G401 (cell line): ENCODE measurements at regions not wholly inside any gene's neighbourhood (a gene's known extent, or its start where the extent isn't known, plus 50 kb on each side); places are given as distances from the start of the nearest gene placed in this dataset.
"Not testable (repeated sequence)": the region's sequence is repeated elsewhere in the genome, so short reads cannot be mapped to it uniquely, and the experiment has no call there.

ENCODE experiments used
- DNase-seq: peaks from one replicate; pipeline ENCODE4 v3.0.0-alpha.2; 2015; ENCODE audit warnings: low spot score
- in situ Hi-C: cut with HindIII; loops from 2 replicates; pipeline ENCODE4 v1.10.0; 2016; ENCODE audit warnings: low sequenced_read_pairs, mixed read lengths

DNA sequence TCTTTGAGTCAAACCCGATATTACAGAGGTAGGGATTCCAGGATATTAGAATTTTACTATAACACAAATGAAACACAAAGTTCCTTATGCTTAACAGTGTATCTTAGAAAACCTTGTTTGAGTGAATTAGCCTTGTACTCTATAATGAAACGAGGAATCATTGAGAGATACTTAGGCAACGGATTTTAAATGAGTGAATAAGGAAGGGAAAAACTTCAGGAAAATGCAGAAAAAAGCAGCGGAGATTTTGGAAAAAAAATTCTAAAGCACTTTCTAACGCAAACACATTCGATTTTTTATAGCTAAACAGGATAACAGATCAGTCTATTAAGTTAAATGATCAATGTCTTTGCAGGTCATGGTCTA, 137.3 kb downstream of the HFE start:
- no peak for DNase-seq
- in situ Hi-C loops, result no loop called here

DNA sequence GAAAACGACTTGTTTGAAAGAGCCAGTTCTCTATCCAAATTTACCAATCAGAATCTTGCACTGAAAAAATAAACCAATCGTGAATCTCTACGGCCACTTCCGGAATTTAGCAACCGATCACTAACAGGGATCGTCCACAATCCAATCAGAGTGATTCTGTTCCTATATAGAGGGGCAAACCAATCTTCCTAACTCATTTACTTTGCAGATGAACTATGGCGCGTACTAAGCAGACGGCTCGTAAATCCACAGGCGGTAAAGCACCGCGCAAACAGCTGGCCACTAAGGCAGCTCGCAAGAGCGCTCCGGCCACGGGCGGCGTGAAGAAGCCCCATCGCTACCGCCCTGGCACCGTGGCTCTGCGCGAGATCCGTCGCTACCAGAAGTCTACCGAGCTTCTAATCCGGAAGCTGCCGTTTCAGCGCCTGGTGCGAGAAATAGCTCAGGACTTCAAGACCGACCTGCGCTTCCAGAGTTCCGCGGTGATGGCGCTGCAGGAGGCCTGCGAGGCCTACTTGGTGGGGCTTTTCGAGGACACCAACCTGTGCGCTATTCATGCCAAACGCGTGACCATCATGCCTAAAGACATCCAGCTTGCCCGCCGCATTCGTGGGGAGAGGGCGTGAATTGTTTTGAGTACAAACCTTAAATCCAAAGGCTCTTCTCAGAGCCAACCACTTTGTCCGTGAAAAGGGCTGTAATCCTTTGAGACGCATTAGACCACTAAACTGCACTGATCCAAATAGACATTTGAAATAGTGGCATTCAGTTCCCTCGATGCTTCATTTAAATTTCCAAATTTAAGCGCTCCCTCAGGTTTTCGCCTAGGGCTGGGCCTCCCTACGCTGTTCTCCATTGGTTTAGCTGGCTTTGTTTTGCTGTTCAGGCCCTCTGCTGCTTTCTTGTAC, 138.0 kb downstream of the HFE start:
- in situ Hi-C loops, result no loop called here
- peak; percentile 92 for DNase-seq

DNA sequence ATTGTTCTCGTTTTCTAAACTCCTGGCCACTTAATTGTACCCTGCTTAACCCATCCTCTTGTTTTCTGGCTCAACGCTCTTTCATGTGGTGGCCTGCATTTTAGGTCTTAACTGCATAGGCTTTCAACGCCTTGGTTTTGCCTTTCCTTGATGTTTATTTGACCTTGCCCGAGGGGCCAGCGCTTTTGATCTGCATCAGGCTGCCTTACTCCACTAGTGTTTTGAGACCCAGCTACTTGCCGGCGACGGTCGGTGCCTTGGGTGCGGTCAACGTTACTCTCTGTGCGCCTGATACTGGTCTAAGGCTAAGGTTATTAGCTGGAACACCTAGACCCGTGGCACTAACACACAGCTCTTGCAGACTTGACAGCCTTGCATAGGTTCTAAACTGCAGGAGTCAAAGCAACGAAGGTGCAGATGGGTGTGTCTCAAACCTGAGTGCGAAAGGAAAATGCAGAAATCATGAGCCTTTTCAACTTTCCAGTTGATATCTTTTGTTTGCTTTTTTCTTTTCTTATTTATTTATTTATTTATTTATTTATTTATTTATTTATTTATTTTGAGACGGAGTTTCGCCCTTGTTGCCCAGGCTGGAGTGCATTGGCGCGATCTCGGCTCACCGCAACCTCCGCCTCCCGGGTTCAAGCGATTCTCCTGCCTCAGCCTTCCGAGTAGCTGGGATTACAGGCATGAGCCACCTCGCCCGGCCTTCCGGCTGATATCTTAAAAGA, 138.8 kb downstream of the HFE start:
- in situ Hi-C loops, result no loop called here
- no peak for DNase-seq

DNA sequence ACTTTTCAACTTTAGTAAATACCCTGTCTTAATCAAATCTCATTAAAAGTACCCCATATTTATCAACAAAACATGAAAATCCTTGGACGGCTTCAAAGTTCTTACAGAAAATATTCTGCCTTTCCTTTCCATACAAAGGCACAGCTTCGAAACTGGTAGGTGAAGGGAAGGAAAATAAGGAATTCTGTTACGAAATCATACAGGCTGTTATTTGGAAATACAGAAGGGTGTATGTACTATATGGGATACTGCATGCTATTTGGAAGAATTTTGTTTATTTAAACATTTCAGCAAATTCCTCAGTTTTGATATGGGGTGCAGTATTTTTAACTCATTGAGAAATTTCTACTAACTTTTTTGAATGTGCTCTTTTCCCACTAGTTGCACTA, 138.4 kb upstream of the BTN3A2 start:
- no peak for DNase-seq
- in situ Hi-C loops, result no loop called here

DNA sequence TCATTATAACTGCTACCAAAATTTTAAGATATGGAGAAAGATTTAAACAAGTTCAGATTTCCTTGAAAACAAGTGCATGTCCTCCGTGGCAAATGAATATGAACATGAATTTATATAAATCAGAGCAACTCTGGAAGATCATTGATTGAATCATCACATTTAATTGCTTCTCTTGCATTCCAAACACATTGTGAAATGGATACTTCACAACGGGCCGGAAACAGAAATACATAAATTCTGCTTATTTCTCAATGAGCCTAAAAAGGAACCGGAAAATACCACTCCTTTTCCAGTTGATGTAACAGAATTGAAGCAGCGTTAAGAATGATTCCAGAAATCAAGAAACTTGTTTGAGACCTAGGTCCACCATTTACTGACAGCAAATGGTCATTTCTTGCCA, 134.6 kb upstream of the BTN3A2 start:
- DNase-seq, result no peak
- in situ Hi-C loops, result no loop called here

DNA sequence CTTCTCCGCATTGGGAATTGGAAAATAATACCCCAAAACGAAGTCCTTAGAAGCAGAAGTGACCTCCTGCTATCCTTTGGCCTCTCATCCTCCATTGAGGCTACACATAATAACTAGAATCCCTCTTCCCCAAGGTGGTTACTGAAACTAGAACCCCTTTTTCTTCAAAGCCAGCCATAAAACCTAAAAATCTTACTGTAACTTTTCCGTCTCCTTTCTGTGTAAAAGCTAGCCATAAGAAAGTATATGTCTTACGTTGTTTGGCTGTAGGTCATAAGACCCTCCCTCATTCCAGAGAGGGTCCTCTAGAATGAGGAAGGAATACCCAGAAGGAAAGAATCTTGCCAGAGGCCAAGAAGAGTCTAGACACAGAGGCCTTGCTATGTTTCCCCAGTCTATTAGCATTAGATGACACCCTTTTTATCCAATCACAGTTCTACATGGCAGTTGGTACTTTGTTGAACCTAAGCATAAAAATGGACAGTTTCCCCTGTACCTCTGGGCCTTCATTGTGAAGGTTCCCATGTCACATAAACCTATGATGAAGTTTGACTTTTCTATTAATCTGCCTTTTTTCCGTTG, 133.9 kb upstream of the BTN3A2 start:
- no peak for DNase-seq
- in situ Hi-C loops, result no loop called here

DNA sequence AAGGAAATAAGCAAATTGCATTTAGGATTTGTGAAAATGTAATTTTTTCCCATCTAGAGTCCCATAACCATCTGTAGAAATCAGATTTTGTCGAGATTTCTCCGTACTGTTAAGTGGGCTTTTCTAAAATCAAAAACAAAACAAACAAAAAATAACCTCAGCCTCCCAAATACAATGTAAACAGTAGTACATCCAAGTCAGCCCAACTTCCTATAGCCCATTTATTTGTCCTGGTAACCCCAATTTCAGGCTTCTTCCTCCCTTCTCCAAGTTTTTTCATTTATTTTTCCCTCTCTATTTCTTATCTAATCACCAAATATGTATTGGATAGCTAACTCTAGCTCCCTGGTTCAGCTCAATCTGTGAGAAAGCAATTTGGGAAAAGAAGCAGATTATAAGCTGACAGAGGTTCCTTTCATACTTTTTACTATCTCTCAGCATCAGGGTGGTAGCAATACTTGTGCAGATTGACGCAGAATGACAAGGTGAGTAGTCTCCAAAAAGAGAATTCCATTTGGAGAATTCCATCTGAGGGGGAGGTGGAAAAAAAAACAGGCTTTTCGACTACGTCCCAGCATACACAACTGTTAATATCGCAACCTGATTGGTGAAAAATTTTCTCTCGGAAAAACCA, 132.6 kb upstream of the BTN3A2 start:
- no peak for DNase-seq
- in situ Hi-C loops, result no loop called here

DNA sequence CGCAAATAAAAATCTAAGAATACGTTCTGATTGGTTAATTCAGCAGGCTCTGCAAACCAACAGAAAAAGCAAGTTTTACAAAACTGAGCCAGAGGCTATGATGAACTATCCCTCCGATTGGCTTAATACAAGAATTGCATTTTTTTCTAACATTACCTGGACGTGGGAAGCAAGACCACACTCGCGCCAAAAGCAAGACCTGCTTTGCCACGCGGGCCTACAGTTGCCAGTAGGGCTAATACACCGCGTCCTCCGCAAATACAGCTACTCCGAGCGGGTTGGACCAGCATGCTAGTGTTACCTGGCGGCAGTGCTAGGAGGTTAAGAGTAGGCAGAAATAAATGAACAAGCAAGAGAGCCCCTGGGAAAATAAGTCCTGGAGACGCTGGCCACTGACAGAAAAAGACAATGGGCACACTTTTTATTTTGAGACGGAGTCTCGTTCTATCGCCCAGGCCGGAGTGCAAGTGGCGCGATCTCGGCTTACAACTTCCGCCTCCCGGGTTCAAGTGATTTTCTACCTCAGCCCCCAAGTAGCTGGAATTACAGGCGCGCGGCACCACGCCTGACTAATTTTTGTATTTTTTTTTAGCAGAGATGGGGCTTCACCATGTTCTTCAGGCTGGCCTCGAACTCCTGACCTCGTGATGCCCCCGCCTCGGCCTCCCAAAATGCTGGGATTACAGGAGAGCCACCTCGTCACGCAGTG, 131.9 kb upstream of the BTN3A2 start:
- DNase-seq, result peak; percentile 76
- in situ Hi-C loops, result no loop called here

DNA sequence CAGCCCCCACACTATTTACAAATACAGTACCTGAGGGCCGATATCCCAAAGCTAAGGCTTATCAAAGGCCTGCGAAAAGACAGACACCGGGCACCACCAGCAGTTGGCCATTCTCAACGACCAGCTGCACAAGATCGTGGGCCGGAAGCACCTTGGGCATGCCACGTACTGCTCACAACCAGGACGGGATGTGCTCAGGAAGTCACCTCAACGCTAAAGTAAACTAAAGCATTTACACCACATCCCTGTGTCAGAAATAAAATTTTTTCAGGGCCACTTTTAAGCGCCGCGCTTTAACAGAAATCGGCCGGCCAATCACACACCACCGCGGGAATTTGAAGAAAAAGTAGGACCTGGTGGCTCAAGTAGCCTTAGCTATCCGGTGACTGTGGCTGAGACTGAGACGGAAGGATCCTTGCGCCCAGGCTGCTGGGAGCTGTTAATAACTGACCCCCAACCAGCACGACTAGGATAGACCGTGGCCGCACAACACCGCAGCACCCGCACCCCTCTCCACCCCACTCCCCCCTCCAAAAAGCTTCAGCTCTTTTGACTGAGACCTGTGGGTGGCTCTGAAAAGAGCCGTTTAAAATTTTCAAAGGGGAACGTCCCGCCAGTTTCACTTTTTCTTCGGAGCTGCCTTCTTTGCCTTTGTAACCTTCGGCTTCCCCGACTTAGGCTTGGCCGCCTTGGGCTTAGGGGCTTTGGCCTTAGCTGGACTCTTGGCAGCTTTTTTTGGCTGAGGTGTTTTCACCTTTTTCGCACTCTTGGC, 131.2 kb upstream of the BTN3A2 start:
- in situ Hi-C loops, result no loop called here
- DNase-seq, result peak; percentile 76

DNA sequence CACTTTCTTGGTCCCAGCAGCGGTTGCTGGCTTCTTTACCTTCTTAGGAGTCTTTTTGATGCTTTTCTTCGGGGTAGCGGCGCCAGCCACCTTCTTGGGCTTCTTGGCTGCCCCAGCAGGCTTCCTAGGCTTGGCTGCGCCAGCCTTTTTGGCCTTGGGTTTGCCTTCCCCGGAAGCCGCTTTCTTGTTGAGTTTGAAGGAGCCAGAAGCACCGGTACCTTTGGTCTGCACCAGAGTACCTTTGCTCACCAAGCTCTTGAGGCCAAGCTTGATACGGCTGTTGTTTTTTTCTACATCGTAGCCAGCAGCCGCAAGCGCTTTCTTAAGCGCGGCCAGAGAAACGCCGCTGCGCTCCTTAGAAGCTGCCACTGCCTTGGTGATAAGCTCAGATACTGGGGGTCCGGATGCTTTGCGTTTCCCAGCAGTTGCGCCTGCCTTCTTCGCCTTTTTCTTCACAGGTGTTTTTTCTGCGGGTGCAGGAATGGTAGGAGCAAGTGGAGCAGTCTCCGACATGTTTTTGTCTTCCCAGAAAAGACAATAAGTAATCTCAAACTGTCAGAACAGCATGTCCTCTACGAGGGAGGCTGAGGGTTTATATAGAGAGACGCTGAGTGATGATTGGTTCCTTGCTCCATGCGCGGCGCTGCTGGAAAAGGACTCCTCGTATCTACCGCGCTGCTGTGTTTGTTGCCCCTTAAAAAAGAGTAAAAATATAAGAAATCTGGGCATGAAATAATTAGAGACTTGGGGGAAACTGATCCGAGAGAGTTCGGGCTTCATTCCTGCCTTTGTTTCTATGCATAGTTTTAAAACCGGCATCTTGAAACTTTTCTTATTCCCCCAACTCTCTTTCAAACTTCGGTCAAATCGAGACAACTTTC, 130.3 kb upstream of the BTN3A2 start:
- in situ Hi-C loops, result no loop called here
- DNase-seq, result peak; percentile 88

DNA sequence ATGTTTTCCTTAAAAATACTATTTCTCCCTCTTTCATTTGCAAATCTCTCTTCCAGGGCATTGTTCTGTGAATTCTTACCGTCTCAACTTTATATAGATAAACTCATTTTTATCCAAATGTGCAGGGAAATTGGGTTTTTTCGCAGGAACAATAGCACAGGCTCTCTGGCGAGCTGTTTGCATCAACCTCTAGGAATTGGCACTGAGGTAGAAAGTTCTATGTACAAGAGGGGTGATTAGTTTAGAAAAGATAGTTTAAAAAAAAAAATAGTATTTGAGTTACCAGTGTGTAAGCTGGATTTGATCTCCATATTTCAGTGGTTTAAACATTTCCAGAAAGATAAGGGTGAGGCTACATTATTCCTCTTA, 129.7 kb upstream of the BTN3A2 start:
- in situ Hi-C loops, result no loop called here
- peak; percentile 38 for DNase-seq

DNA sequence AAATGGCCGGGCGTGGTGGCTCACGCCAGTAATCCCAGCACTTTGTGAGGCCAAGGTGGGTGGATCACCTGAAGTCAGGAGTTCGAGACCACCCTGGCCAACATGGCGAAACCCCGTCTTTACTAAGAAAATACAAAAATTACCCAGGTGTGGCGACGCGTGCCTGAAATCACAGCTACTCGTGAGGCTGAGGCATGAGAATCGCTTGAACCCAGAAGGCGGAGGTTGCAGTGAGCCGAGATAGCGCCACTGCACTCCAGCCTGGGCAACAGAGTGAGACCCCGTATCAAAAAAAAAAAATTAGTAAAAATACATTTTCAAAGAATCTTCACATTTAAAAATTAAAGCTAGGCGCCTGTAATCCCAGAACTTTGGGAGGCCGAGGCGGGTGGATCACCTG, 125.6 kb upstream of the BTN3A2 start:
- in situ Hi-C loops, result not testable (repeated sequence)

DNA sequence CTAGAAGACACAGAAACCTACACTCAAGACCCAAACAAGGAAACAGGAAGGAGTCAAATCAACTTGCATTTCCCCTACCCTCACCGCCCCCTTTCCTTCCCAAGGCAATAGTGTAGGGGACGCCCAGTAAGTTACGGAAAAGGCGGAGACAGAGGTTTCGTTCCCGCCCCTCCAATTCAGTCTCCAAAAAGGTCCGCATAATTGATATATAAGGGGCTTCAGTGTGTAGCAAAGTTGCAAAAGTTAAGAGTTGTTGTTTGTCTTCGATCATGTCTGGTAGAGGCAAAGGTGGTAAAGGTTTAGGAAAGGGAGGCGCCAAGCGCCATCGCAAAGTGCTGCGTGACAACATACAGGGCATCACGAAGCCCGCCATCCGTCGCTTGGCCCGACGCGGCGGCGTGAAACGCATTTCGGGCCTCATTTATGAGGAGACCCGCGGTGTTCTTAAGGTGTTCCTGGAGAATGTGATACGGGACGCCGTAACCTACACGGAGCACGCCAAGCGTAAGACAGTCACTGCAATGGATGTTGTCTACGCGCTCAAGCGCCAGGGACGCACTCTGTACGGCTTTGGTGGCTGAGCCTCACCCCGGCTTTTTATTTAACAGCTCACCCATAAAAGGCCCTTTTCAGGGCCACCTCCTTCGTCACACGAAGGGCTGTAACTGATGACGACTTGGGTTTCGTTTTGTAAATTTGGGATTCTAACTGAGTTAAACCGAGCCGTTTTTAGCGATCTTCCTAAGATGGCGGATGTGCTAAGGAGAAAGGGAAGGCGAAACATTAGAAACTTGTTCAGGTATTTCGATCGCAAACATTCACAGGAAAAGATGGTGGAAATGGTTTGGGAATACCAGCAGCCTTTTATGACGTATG, 124.6 kb upstream of the BTN3A2 start:
- in situ Hi-C loops, result no loop called here
- DNase-seq, result peak; percentile 53

More for the DNA sequence above, 125.6 kb upstream of the BTN3A2 start:
- DNase-seq, result not testable (repeated sequence)

DNA sequence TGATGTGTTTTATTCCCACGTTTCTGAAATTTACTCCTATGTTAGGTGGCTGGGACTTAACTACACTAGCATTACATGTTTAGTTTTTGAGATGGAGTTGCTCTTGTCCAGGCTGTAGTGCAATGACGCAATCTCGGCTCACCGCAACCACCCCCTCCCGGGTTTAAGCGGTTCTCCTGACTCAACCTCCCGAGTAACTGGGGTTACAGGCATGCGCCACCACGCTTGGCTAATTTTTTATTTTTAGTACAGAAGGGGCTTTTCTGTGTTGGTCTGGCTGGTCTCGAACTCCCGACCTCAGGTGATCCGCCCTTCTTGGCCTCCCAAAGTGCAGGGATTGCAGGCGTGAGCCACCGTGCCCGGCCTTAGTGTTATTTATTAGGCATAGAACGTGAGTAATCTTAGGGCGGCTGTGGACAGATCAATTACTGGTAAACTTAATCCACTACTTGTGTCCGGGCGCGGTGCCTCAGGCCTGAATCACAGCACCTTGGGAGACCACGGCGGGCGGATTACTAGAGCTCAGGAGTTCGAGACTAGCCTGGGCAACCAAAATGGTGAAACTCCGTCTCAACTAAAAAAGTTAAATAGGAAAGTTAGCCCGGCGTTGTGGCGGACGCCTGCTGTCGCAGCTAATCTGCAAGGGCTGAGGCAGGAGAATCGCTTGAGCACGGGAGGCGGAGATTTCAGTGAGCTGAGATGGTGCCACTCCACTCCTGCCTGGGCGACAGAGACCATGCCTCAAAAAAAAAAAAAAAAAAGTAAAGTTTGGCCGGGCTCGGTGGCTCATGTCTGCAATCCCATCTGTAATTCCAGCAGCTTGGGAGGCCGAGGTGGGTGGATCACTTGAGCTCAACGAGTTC, 123.7 kb upstream of the BTN3A2 start:
- in situ Hi-C loops, result no loop called here

DNA sequence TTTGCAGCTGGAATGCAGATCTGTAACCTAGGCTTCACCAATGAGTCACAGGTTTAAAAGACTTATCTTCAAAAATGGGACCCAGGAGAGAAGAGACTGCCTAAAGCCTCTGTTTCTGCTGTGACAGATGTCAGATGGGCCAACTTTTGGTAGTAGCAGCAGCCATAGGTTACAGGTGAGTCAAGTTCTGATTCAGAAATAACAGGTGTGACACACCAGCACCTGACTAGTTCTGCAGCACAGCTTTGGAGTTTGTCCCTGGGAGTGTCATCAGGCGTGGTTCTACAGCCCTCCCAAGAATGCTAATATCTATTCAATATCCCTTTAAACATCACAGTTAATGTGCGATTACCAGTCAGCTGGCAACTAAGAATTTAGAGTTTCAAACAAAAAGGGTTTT, 121.9 kb upstream of the BTN3A2 start:
- no peak for DNase-seq
- in situ Hi-C loops, result no loop called here

More for the DNA sequence above, 123.7 kb upstream of the BTN3A2 start:
- DNase-seq, result no peak

DNA sequence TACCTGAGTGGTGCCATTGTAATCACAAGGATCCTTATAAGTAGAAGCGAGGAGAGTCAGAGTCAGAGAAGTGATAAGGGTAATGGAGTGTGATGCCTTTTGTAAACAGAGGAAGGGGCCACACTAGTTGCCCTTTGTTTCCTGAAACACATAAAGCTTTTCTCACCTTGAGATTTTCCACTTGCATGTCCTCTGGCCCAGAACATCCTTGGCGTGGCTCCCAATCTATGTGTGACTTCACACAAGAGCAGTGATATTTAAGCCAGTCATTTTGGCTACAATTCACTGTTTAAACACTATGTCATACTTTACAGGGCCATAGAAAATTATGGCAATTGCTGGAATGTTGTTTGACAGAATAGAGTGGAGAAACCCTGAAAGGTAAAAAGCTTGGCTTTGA, 121.2 kb upstream of the BTN3A2 start:
- in situ Hi-C loops, result no loop called here

More for the DNA sequence above, 121.2 kb upstream of the BTN3A2 start:
- no peak for DNase-seq
